GM18867 (cell line): ENCODE measurements at regions not wholly inside any gene's neighbourhood (a gene's known extent, or its start where the extent isn't known, plus 50 kb on each side); places are given as distances from the start of the nearest gene placed in this dataset.
"Not testable (repeated sequence)": the region's sequence is repeated elsewhere in the genome, so short reads cannot be mapped to it uniquely, and the experiment has no call there.

Experiments used
- ATAC-seq: cut with Tn5 transposase; IDR thresholded peaks from one replicate; pipeline ENCODE4 v1.9.1; 2021; ENCODE audit warnings: mild to moderate bottlenecking, moderate library complexity; ENCODE audit not compliant: unreplicated experiment

- ATAC-seq: no peak
Observed at GRCh38 chr3:145620002-145620401, 541.0 kb downstream of the PLOD2 start.

- ATAC-seq: no peak
Observed at GRCh38 chr3:145620486-145620885, 540.5 kb downstream of the PLOD2 start.

GRCh38 chr3:145623349-145623748 lies 537.6 kb downstream of the PLOD2 start:
- no peak for ATAC-seq

- no peak for ATAC-seq
Observed at GRCh38 chr3:145628211-145628610, 532.8 kb downstream of the PLOD2 start.

GRCh38 chr3:145637105-145637504 lies 523.9 kb downstream of the PLOD2 start:
- no peak for ATAC-seq

- no peak for ATAC-seq
Observed at GRCh38 chr3:145639003-145639606, 521.9 kb downstream of the PLOD2 start.

GRCh38 chr3:145639875-145640274 lies 521.1 kb downstream of the PLOD2 start:
- ATAC-seq: no peak

GRCh38 chr3:145648396-145648795 lies 512.6 kb downstream of the PLOD2 start:
- ATAC-seq: no peak

- ATAC-seq: no peak
Observed at GRCh38 chr3:145649368-145649887, 511.6 kb downstream of the PLOD2 start.

GRCh38 chr3:145650170-145650569 lies 510.8 kb downstream of the PLOD2 start:
- no peak for ATAC-seq

GRCh38 chr3:145671121-145671520 lies 489.9 kb downstream of the PLOD2 start:
- ATAC-seq: no peak

- ATAC-seq: no peak
Observed at GRCh38 chr3:145673838-145674237, 487.1 kb downstream of the PLOD2 start.

GRCh38 chr3:145678401-145678800 lies 482.6 kb downstream of the PLOD2 start:
- ATAC-seq: no peak

- no peak for ATAC-seq
Observed at GRCh38 chr3:145681181-145681580, 479.8 kb downstream of the PLOD2 start.

GRCh38 chr3:145687978-145688377 lies 473.0 kb downstream of the PLOD2 start:
- ATAC-seq: not testable (repeated sequence)

- ATAC-seq: no peak
Observed at GRCh38 chr3:145692751-145693150, 468.2 kb downstream of the PLOD2 start.

GRCh38 chr3:145696011-145696410 lies 465.0 kb downstream of the PLOD2 start:
- no peak for ATAC-seq

- ATAC-seq: no peak
Observed at GRCh38 chr3:145698250-145698649, 462.7 kb downstream of the PLOD2 start.

- no peak for ATAC-seq
Observed at GRCh38 chr3:145698749-145699148, 462.2 kb downstream of the PLOD2 start.

- ATAC-seq: no peak
Observed at GRCh38 chr3:145704020-145704419, 457.0 kb downstream of the PLOD2 start.

GRCh38 chr3:145709779-145710178 lies 451.2 kb downstream of the PLOD2 start:
- not testable (repeated sequence) for ATAC-seq

- ATAC-seq: no peak
Observed at GRCh38 chr3:145716519-145716918, 444.5 kb downstream of the PLOD2 start.

GRCh38 chr3:145719114-145719513 lies 441.9 kb downstream of the PLOD2 start:
- ATAC-seq: no peak
